ENCODE measurements at regions not wholly inside any gene's neighbourhood (a gene's known extent, or its start where the extent isn't known, plus 50 kb on each side); places are given as distances from the start of the nearest gene placed in this dataset.

DNA sequence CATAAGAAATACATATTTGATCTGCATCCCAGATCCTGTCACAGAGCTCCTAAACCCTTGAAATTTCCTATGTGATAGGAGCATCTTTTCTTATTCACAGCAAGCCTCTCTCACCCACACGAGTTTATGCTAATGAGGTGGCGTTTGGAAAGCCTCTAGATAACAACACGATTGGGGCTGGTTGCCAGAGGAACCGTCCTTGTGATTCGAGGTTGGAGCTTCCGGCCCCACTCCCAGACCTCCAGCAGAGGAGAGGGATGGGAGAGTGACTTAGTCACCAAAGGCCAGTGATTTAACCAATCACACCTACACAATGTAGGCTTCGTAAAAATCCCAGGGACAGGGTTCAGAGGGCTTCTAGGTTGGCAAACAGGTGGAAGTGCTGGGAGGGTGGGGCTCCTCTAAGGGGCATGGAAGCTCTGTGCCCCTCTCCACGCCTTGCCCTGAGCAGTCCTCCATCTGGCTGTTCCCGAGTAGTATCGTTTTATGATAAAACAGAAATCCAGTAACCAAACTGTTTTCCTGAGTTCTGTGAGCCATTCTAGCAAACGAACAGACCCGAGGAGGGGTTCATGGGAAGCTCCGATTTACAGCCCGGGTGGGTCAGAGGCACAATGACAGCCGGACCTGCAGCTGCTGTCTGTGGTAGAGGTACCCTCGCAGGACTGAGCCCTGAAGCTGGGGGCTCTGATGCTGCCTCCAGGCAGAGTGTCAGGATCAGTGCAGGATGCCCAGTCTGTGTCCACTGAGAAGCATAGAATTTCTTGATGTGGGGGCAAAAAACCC is 238.1 kb upstream of the ARID1B start:
- H3K27ac ChIP-seq (ENCODE audit: insufficient read depth, low read length): no peak overlapping the region
- H4K5ac ChIP-seq (ENCODE audit: low read depth, low read length): no peak overlapping the region
- in situ Hi-C loops (cut with MboI; ENCODE audit: low sequenced_read_pairs) (no loop called here), intact Hi-C loops (cut with micrococcal nuclease) (no loop called here), dilution Hi-C loops (cut with HindIII; ENCODE audit: low sequenced_read_pairs, unreplicated experiment) (no loop called here)
- H2BK120ac ChIP-seq (ENCODE audit: low read depth, low read length): no peak overlapping the region
- DNase-seq (no peak), ATAC-seq (ENCODE audit: low read depth) (no peak)
- no peak overlapping the region for H2AFZ ChIP-seq (replicated peaks; ENCODE audit: low read length, poor library complexity)
- H3K27me3 ChIP-seq (ENCODE audit: control insufficient read depth, insufficient read depth, low read length): peaks cover 3% of the 10 kb centered on the region
- no peak overlapping the region for H2AK5ac ChIP-seq (ENCODE audit: low read depth, low read length)
- H3K9me3 ChIP-seq (ENCODE audit: control insufficient read depth, insufficient read depth, low read length): no peaks in the 10 kb centered on the region
- TF ChIP-seq MAZ (IDR thresholded peaks at IDR 0.05; ENCODE audit: borderline replicate concordance, low read depth, low read length): no peak
- TF ChIP-seq, protein P1, sequence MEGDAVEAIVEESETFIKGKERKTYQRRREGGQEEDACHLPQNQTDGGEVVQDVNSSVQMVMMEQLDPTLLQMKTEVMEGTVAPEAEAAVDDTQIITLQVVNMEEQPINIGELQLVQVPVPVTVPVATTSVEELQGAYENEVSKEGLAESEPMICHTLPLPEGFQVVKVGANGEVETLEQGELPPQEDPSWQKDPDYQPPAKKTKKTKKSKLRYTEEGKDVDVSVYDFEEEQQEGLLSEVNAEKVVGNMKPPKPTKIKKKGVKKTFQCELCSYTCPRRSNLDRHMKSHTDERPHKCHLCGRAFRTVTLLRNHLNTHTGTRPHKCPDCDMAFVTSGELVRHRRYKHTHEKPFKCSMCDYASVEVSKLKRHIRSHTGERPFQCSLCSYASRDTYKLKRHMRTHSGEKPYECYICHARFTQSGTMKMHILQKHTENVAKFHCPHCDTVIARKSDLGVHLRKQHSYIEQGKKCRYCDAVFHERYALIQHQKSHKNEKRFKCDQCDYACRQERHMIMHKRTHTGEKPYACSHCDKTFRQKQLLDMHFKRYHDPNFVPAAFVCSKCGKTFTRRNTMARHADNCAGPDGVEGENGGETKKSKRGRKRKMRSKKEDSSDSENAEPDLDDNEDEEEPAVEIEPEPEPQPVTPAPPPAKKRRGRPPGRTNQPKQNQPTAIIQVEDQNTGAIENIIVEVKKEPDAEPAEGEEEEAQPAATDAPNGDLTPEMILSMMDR (conservative IDR thresholded peaks at IDR 0.05; ENCODE audit: low read depth, low read length): no peak
- TF ChIP-seq, protein P2, sequence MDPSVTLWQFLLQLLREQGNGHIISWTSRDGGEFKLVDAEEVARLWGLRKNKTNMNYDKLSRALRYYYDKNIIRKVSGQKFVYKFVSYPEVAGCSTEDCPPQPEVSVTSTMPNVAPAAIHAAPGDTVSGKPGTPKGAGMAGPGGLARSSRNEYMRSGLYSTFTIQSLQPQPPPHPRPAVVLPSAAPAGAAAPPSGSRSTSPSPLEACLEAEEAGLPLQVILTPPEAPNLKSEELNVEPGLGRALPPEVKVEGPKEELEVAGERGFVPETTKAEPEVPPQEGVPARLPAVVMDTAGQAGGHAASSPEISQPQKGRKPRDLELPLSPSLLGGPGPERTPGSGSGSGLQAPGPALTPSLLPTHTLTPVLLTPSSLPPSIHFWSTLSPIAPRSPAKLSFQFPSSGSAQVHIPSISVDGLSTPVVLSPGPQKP (IDR thresholded peaks at IDR 0.05; ENCODE audit: borderline replicate concordance, low read depth, low read length): no peak
- H2BK15ac ChIP-seq (ENCODE audit: low read depth, low read length): no peak overlapping the region
- no peaks in the 10 kb centered on the region for H3K4me1 ChIP-seq (ENCODE audit: control insufficient read depth, insufficient read depth, low read length)
- POLR2A ChIA-PET (ENCODE audit: unreplicated experiment): no interaction called here
- no peaks in the 10 kb centered on the region for H3K36me3 ChIP-seq (ENCODE audit: control insufficient read depth, insufficient read depth, low read length)
- H2AK9ac ChIP-seq (replicated peaks; ENCODE audit: low read depth, low read length, poor library complexity): no peak overlapping the region
- no peaks in the 10 kb centered on the region for H4K20me1 ChIP-seq (ENCODE audit: insufficient read depth, low read length)
- 52% methylated on average over 7 of the region's 16 CpGs; no CpG with 5 or more reads in 1 of the 2 experiments for WGBS, 2 experiments (ENCODE audit: extremely low coverage in 2 of 2, insufficient read length in 1 of 2)
- H2BK20ac ChIP-seq (ENCODE audit: low read depth, low read length): no peak overlapping the region
- H3K4me2 ChIP-seq (ENCODE audit: low read depth, low read length): no peak overlapping the region
- H3K4me3 ChIP-seq (ENCODE audit: insufficient read depth, low read depth, low read length): no peak overlapping the region
- H2BK5ac ChIP-seq (ENCODE audit: low read depth, low read length, poor library complexity, severe bottlenecking): no peak overlapping the region
- BruUV-seq (replicated peaks): no TSS peak
- H3K9ac ChIP-seq (ENCODE audit: low read depth, low read length): no peak overlapping the region
- no peaks in the 10 kb centered on the region for H3K9me1 ChIP-seq (ENCODE audit: insufficient read depth, low read length)
- no peak overlapping the region for H3K23ac ChIP-seq (ENCODE audit: low read depth, low read length)
- no peak overlapping the region for H4K91ac ChIP-seq (ENCODE audit: insufficient read depth, low read depth, low read length)
- no peaks in the 10 kb centered on the region for H3K79me1 ChIP-seq (ENCODE audit: low read depth in 1 of 2, low read length in 2 of 2)
- H3K56ac ChIP-seq (ENCODE audit: extremely low read depth, insufficient read depth, low read length): no peak overlapping the region
- H3K18ac ChIP-seq (ENCODE audit: low read depth, low read length): no peak overlapping the region
- no peak overlapping the region for H4K8ac ChIP-seq (ENCODE audit: low read depth in 2 of 2, low read length in 2 of 2)
- H3K14ac ChIP-seq (replicated peaks; ENCODE audit: low read depth, low read length): no peak overlapping the region
- H3K4ac ChIP-seq (ENCODE audit: low read depth, low read length): no peak overlapping the region
- CTCF ChIA-PET: no interaction called here
